CD4-positive, alpha-beta memory T cell (primary cell): ENCODE measurements at regions not wholly inside any gene's neighbourhood (a gene's known extent, or its start where the extent isn't known, plus 50 kb on each side); places are given as distances from the start of the nearest gene placed in this dataset.
A peak's percentile ranks its signal among the peaks of the same experiment; 100 is the strongest.

ENCODE experiments used
- CTCF ChIA-PET: fragments of 350-600 bp; sonication (Branson Sonifier 250); formaldehyde crosslinking; loops from one replicate; lab custom pipeline; 2021; ENCODE audit warnings: inconsistent platforms; ENCODE audit not compliant: partially characterized antibody; lab: Charles Lee
- POLR2A ChIA-PET: fragments of 350-600 bp; sonication (Branson Sonifier 250); formaldehyde crosslinking; loops from one replicate; lab custom pipeline; 2021; ENCODE audit not compliant: partially characterized antibody; lab: Charles Lee
- DNase-seq, 5 donors: peaks; one replicate each; pipeline versions ENCODE4 v3.0.0 to v3.0.0-alpha.2; 2020 to 2022; ENCODE audit warnings: mixed read lengths in 1 of 5
- H3K27ac ChIP-seq: one replicate; pipeline ENCODE4 v1.7.0; 2013; ENCODE audit warnings: low read depth, low read length
- H3K27me3 ChIP-seq: 2 replicates; pipeline ENCODE4 v1.7.0; 2013; ENCODE audit warnings: mild to moderate bottlenecking, low read length, moderate library complexity; ENCODE audit not compliant: insufficient read depth
- H3K36me3 ChIP-seq: 2 replicates; pipeline ENCODE4 v1.7.0; 2013; ENCODE audit warnings: mild to moderate bottlenecking, low read length, moderate library complexity; ENCODE audit not compliant: insufficient read depth
- H3K4me1 ChIP-seq: 2 replicates; pipeline ENCODE4 v1.7.0; 2013; ENCODE audit warnings: mild to moderate bottlenecking, low read length, moderate library complexity; ENCODE audit not compliant: insufficient read depth
- H3K4me3 ChIP-seq, 2 donors: one replicate each; pipeline ENCODE4 v1.7.0; 2013; ENCODE audit warnings: low read length in 2 of 2, mild to moderate bottlenecking in 1 of 2
- H3K9me3 ChIP-seq, 2 donors: one replicate each; pipeline ENCODE4 v1.7.0; 2013; ENCODE audit warnings: low read length in 2 of 2, control low read depth in 1 of 2; ENCODE audit not compliant: control insufficient read depth in 1 of 2
- H3K27ac Mint-ChIP-seq, 7 donors: one replicate each; pipeline ENCODE4 v1.8.0; 2020 to 2021; ENCODE audit warnings: mixed read lengths in 7 of 7, mild to moderate bottlenecking in 6 of 7, inconsistent platforms in 3 of 7, moderate library complexity in 3 of 7
- H3K27me3 Mint-ChIP-seq, 2 donors: one replicate each; pipeline ENCODE4 v1.8.0; 2020 to 2021; ENCODE audit warnings: mixed read lengths in 2 of 2
- H3K36me3 Mint-ChIP-seq, 2 donors: one replicate each; pipeline ENCODE4 v1.8.0; 2020 to 2021; ENCODE audit warnings: mixed read lengths in 2 of 2, inconsistent platforms in 1 of 2, mild to moderate bottlenecking in 1 of 2
- H3K4me1 Mint-ChIP-seq, 4 donors: one replicate each; pipeline ENCODE4 v1.8.0; 2020 to 2021; ENCODE audit warnings: mixed read lengths in 4 of 4, mild to moderate bottlenecking in 1 of 4
- H3K4me3 Mint-ChIP-seq, 8 donors: one replicate each; pipeline ENCODE4 v1.8.0; 2020 to 2021; ENCODE audit warnings: mixed read lengths in 8 of 8, mild to moderate bottlenecking in 7 of 8, moderate library complexity in 6 of 8, inconsistent platforms in 3 of 8
- H3K9me3 Mint-ChIP-seq, 8 donors: one replicate each; pipeline ENCODE4 v1.8.0; 2020 to 2021; ENCODE audit warnings: mixed read lengths in 8 of 8, mild to moderate bottlenecking in 5 of 8, inconsistent platforms in 3 of 8, moderate library complexity in 1 of 8
- intact Hi-C: fragments of 100-400 bp; cut with micrococcal nuclease; formaldehyde crosslinking; loops from one replicate; pipeline ENCODE4 v1.15.1; 2023

DNA sequence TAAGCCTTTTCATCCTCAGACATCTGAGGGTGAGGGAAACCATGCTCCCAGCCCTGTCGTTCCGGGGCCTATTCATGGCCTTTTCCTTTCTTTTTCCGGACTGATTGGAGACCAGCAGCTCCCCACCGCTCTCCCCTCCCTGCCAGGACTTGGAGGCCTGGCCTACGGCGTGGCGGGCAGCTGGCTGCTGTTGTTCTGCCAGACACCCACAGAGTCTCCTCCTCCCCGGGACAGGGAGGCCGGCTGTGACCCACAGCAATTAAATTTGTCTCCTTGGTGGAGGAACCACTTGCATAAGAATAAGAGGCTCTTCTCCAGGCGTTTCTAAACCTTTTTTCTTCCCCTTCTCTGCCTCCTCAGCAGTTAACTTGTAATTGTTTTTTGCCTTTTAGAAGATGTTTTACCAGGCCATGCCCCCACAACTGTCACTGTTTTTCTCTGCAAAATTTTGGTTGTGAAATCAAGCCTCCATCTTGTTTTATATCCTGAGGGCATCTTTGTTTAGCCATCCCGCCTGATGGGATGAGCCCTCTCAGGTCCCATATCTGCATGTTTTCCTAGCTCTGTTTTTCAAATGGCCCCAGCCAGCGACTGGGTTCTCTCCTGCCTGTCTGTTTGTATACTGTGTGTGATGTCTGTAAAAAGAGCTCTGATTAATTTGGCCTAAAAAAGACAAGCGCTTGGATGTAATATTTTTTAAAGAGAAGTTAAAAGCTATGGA, 1060.0 kb upstream of the DDX18 start:
- no peaks in the 10 kb centered on the region for H3K36me3 Mint-ChIP-seq
- H3K4me3 ChIP-seq, result no peak overlapping the region
- no peaks in the 10 kb centered on the region for H3K27me3 Mint-ChIP-seq
- peak in 1 of 5 donors; percentile 24 for DNase-seq
- no peaks in the 10 kb centered on the region for H3K4me1 Mint-ChIP-seq
- ChIA-PET POLR2A (no interaction called here), CTCF (no interaction called here)
- H3K4me1 ChIP-seq, result no peaks in the 10 kb centered on the region
- H3K27ac Mint-ChIP-seq, result no peak overlapping the region
- H3K36me3 ChIP-seq, result no peaks in the 10 kb centered on the region
- H3K9me3 ChIP-seq, result no peaks in the 10 kb centered on the region
- no peak overlapping the region for H3K27ac ChIP-seq
- no peaks in the 10 kb centered on the region for H3K27me3 ChIP-seq
- H3K4me3 Mint-ChIP-seq, result no peak overlapping the region
- peaks cover 0 to 20% (median 4%) of the 10 kb centered on the region in 8 donors for H3K9me3 Mint-ChIP-seq
- intact Hi-C loops, result no loop called here

DNA sequence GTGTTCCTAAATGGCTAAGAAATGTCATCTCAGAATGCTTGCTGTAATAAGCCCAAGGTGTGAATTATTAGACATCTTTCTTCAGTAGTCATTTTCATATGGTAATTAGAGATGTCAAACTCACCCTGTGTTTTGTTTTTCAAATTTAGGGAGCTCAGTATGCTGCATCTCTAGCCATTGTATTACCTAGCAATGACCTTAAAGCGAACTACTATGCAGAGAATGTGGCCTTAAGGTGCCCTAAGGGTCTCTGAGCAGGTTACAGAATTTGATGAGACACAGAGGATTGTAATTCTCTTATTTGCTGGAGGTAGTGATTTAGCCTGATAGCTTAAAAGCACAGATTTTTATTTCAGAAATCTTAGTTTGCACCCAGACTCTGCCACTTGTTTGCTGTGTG, 1052.6 kb upstream of the DDX18 start:
- Histone ChIP-seq H3K9me3 (no peaks in the 10 kb centered on the region), H3K4me3 (no peak overlapping the region), H3K27me3 (no peaks in the 10 kb centered on the region), H3K4me1 (no peaks in the 10 kb centered on the region), H3K36me3 (no peaks in the 10 kb centered on the region), H3K27ac (no peak overlapping the region)
- Mint-ChIP-seq H3K4me3 (no peak overlapping the region), H3K27ac (no peak overlapping the region), H3K9me3 (peaks cover 0 to 22% (median 5%) of the 10 kb centered on the region in 8 donors), H3K4me1 (no peaks in the 10 kb centered on the region), H3K36me3 (no peaks in the 10 kb centered on the region), H3K27me3 (no peaks in the 10 kb centered on the region)
- intact Hi-C loops, result no loop called here
- no peak for DNase-seq
- ChIA-PET POLR2A (no interaction called here), CTCF (no interaction called here)

DNA sequence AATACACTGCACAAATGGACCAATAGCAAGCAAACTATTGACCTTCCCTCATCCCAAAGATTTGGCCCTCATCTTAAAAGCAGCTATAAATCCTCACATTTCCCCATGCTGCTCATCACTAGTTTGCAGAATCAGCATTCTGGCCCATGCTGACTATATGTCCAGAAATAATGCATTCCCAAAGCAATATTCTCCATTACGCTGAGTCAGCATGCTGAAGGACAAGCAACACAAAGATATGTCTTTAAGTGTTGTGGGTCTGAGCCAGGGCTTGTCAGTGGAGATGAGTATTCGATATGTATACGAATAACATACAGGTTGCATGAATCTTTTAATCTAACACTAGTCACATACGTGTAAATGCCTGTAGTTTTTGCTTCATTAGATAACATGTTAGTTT, 1045.0 kb upstream of the DDX18 start:
- intact Hi-C loops, result no loop called here
- Histone ChIP-seq H3K4me1 (no peaks in the 10 kb centered on the region), H3K4me3 (no peak overlapping the region), H3K36me3 (no peaks in the 10 kb centered on the region), H3K9me3 (no peaks in the 10 kb centered on the region), H3K27me3 (no peaks in the 10 kb centered on the region), H3K27ac (no peak overlapping the region)
- Mint-ChIP-seq H3K27ac (no peak overlapping the region), H3K4me1 (no peaks in the 10 kb centered on the region), H3K36me3 (no peaks in the 10 kb centered on the region), H3K27me3 (no peaks in the 10 kb centered on the region), H3K9me3 (peaks cover 0 to 14% (median 4%) of the 10 kb centered on the region in 8 donors), H3K4me3 (no peak overlapping the region)
- no peak for DNase-seq
- POLR2A ChIA-PET, result no interaction called here
- CTCF ChIA-PET, result no interaction called here

DNA sequence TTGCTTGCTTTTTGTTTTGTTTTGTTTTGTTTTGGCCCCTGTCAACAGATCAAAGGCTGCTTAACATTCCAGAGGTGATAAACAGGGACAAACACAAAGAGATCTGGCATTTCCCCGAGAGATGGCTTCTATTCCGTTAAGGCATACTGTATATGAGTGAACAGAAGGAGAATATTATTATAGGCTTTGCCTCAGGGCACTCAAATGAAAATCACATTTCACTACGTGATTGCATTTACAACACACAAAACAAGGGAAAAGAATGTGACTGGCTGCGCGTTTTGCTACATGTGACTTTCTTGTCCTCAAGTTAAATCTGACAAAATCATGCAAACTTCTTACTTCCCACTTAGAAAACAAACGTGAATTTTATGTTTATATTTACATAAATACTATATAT, 1037.9 kb upstream of the DDX18 start:
- no peak overlapping the region for H3K27ac ChIP-seq
- Mint-ChIP-seq H3K27me3 (no peaks in the 10 kb centered on the region), H3K4me1 (no peaks in the 10 kb centered on the region), H3K4me3 (no peak overlapping the region), H3K27ac (no peak overlapping the region), H3K36me3 (no peaks in the 10 kb centered on the region), H3K9me3 (peaks cover 0 to 30% (median 13%) of the 10 kb centered on the region in 8 donors)
- ChIA-PET POLR2A (no interaction called here), CTCF (no interaction called here)
- no peaks in the 10 kb centered on the region for H3K36me3 ChIP-seq
- no peaks in the 10 kb centered on the region for H3K9me3 ChIP-seq
- no peak overlapping the region for H3K4me3 ChIP-seq
- intact Hi-C loops, result no loop called here
- no peaks in the 10 kb centered on the region for H3K27me3 ChIP-seq
- H3K4me1 ChIP-seq, result no peaks in the 10 kb centered on the region
- DNase-seq, result no peak

DNA sequence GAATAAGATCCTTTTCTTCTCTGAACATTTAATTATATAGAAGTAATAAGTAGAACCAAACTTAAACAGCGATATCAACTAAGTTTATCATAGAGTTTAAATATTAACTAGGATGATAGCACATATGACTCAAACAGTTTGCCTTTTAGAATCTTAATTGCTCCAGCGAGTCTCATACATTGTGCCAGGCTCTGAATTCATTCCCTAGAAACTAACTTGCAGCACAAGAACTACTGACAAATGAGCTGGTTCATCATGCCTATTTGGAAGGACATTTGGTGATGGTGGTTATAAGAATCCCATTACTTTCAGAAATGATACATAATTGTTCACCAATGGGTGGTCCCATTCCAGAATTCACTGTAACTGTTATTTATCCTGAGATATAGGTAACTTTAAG, 1026.6 kb upstream of the DDX18 start:
- Mint-ChIP-seq H3K4me3 (no peak overlapping the region), H3K36me3 (no peaks in the 10 kb centered on the region), H3K27me3 (no peaks in the 10 kb centered on the region), H3K27ac (no peak overlapping the region), H3K4me1 (no peaks in the 10 kb centered on the region), H3K9me3 (peaks cover 0 to 8% (median 5%) of the 10 kb centered on the region in 8 donors)
- no peaks in the 10 kb centered on the region for H3K36me3 ChIP-seq
- no peak overlapping the region for H3K4me3 ChIP-seq
- intact Hi-C loops, result no loop called here
- DNase-seq, result no peak
- no peak overlapping the region for H3K27ac ChIP-seq
- POLR2A ChIA-PET, result no interaction called here
- CTCF ChIA-PET, result no interaction called here
- H3K9me3 ChIP-seq, result no peaks in the 10 kb centered on the region
- H3K27me3 ChIP-seq, result no peaks in the 10 kb centered on the region
- H3K4me1 ChIP-seq, result no peaks in the 10 kb centered on the region

DNA sequence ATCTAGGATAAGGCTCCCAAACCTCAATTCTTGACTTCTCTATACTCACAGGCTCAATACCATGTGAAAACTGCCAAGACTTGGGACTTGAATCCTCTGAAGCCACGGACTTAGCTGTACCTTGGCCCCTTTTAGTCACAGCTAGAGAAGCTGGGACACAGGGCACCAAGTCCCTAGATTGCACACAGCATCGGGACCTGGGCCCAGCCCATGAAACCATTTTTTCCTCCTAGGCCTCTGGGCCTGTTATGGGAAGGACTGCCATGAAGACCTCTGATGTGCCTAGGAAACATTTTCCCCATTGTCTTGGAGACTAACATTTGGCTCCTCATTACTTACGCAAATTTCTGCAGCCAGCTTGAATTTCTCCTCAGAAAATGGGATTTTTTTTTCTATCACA, 1011.8 kb upstream of the DDX18 start:
- Mint-ChIP-seq H3K27me3 (no peaks in the 10 kb centered on the region), H3K4me3 (no peak overlapping the region), H3K4me1 (no peaks in the 10 kb centered on the region), H3K27ac (no peak overlapping the region), H3K36me3 (no peaks in the 10 kb centered on the region), H3K9me3 (peaks cover 9 to 35% (median 23%) of the 10 kb centered on the region in 8 donors)
- no peak overlapping the region for H3K4me3 ChIP-seq
- no peaks in the 10 kb centered on the region for H3K4me1 ChIP-seq
- no peaks in the 10 kb centered on the region for H3K27me3 ChIP-seq
- intact Hi-C loops, result no loop called here
- ChIA-PET POLR2A (no interaction called here), CTCF (no interaction called here)
- no peak overlapping the region for H3K27ac ChIP-seq
- no peaks in the 10 kb centered on the region for H3K36me3 ChIP-seq
- peaks cover 0 to 4% of the 10 kb centered on the region in 2 donors for H3K9me3 ChIP-seq
- DNase-seq, result no peak

DNA sequence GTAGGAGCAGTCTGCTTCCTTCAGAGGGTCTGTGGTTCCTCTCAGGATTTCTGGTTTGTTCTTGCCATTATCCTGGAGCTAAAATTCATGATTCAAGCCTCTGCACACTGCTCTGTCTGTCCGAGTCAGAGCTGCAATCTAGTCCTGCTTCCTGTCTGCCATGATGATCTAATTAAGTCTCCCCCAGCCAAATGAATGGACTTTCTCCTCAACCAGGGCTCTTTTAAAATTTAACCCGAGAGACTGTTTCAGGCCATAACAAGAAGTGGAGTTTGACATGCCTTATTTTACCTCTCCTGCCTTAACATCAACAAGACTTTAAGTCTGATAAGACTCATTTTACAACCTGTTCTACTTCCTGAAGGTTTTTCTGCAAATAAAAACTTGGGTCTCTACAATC, 1009.6 kb upstream of the DDX18 start:
- H3K27ac Mint-ChIP-seq, result no peak overlapping the region
- Histone ChIP-seq H3K36me3 (no peaks in the 10 kb centered on the region), H3K4me1 (no peaks in the 10 kb centered on the region), H3K27me3 (no peaks in the 10 kb centered on the region), H3K27ac (no peak overlapping the region), H3K4me3 (no peak overlapping the region), H3K9me3 (peaks cover 0 to 4% of the 10 kb centered on the region in 2 donors)
- H3K4me3 Mint-ChIP-seq, result no peak overlapping the region
- H3K4me1 Mint-ChIP-seq, result no peaks in the 10 kb centered on the region
- H3K9me3 Mint-ChIP-seq, result peaks cover 9 to 28% (median 22%) of the 10 kb centered on the region in 8 donors
- DNase-seq, result no peak
- no peaks in the 10 kb centered on the region for H3K27me3 Mint-ChIP-seq
- POLR2A ChIA-PET, result no interaction called here
- intact Hi-C loops, result no loop called here
- CTCF ChIA-PET, result no interaction called here
- no peaks in the 10 kb centered on the region for H3K36me3 Mint-ChIP-seq
